Fibroblast of skin of right biceps (primary cell): ENCODE measurements at regions not wholly inside any gene's neighbourhood (a gene's known extent, or its start where the extent isn't known, plus 50 kb on each side); places are given as distances from the start of the nearest gene placed in this dataset.
"Not testable (repeated sequence)": the region's sequence is repeated elsewhere in the genome, so short reads cannot be mapped to it uniquely, and the experiment has no call there.

Source experiments
- DNase-seq: peaks from one replicate; pipeline ENCODE4 v3.0.0-alpha.2; 2013

GRCh38 chr1:114262337-114262736, 108.7 kb upstream of the SYT6 start:
- DNase-seq = no peak

- DNase-seq = no peak
These were observed 107.3 kb upstream of the SYT6 start for GRCh38 chr1:114260805-114261484.

- DNase-seq = no peak
These were observed 106.0 kb upstream of the SYT6 start for GRCh38 chr1:114259511-114260160.

- no peak for DNase-seq
These were observed 105.0 kb upstream of the SYT6 start for GRCh38 chr1:114258633-114259032.

- DNase-seq = no peak
These were observed 104.4 kb upstream of the SYT6 start for GRCh38 chr1:114258074-114258473.

DNA sequence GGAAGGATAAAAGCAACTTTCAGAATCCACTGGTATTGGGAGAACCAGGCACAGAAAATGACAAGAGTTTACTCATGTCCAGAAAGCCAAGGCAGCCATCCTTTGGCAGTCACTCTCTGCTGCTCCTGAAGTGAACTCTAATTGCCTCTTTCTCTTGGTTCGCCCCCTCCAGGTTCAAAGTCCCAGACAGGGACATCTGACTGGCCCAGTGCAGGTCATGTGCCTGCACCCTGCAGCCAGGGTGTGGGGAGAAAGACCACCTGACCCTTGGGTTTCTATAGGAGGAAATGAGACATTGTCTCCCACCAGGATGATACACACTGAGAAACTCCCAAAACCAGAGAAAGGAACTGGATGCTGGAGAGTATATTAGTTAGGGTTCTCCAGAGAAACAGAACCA, 103.9 kb upstream of the SYT6 start:
- DNase-seq = no peak

DNA sequence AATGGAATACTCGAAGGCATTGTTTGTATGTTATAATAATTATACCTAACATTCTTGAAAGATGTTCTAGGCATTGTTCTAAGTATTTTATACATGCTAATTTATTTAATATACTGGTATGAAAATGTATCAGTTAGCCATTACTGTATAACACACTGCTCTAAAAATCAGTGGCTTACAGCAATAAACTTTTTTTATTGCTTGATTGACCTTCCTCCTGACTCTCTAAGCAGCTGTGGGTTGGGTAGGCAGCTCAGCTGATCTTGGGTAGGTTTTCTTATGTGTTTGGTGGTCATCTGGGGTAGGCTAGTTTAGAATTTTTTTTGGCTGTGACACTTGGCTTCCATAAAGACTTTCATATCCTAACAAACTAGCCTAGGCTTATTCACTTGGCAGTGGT, 100.2 kb upstream of the SYT6 start:
- DNase-seq = no peak

DNA sequence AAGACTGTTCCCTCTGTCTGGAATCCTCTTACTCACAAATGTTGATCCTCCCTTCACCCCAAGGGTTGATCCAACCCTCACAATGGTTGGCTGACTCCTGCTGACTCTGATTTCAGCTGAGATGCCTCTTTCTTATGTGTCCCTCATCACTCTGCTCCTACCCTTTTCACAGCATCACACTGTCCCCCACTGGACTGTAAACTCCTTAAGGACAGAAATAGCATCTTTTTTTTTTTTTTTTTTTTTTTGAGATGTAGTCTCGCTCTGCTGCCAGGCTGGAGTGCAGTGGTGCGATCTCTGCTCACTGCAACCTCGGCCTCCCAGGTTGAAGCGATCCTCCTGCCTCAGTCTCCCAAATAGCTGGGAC, 97.9 kb upstream of the SYT6 start:
- no peak for DNase-seq

DNA sequence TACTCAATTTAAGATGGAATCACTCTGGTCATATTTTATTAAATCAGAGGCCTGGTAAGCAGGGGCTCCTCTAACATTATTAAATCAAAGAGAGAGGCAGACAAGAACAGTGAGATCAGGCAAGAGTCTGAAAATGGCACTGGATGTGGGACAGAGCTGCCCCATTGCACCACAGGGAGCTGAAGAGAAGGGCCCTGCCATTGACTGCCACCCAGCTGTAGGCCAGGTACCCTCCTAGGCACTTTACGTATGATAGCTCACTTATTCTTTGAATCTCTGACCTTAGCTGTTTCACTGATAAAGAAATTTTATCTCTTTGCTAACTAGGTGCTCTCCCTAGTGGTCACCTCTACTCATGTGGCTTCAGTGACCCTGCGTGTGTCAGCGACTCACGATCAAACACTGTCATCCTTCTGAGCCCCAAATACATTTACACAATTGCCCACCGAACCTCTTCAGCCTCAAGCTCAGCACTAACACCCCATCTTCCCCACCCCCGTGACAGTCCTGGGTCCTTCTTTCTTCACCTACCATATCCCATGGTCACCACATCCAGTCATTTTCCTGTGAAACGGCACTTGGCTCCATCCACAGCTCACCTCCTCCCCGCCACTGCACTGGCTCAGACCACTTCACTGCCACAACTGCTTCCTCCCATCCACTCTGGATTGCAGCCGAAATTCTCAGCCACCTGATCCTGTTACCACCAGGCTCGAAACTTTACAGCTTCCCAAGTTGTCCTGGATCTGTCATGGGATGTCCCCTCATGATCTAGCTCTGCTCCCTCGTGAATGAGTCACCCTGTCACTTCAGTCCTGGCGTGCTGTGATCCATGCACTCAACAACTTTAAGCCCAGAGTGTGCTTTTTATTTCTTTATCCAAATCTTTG, 97.3 kb upstream of the SYT6 start:
- DNase-seq = no peak

- DNase-seq = no peak
These were observed 96.0 kb upstream of the SYT6 start for GRCh38 chr1:114249691-114250090.

GRCh38 chr1:114248162-114248561, 94.5 kb upstream of the SYT6 start:
- DNase-seq = no peak

DNA sequence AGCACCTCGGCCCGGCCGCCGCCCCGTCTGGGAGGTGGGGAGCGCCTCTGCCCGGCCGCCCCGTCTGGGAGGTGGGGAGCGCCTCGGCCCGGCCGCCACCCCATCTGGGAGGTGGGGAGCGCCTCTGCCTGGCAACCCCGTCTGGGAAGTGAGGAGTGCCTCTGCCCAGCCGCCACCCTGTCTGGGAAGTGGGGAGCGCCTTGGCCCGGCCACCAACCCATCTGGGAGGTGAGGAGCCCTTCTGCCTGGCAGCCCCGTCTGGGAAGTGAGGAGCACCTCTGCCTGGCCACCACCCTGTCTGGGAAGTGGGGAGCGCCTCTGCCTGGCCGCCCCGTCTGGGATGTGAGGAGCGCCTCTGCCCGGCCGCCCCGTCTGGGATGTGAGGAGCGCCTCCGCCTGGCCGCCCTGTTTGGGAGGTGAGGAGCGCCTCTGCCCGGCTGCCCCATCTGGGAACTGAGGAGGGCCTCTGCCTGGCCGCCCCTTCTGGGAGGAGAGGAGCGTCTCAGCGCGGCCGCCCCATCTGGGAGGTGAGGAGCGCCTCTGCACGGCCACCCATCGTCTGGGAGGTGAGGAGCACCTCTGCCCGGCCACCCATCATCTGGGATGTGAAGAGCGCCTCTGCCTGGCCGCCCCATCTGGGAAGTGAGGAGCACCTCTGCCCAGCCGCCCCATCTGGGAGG, 89.0 kb upstream of the SYT6 start:
- not testable (repeated sequence) for DNase-seq

DNA sequence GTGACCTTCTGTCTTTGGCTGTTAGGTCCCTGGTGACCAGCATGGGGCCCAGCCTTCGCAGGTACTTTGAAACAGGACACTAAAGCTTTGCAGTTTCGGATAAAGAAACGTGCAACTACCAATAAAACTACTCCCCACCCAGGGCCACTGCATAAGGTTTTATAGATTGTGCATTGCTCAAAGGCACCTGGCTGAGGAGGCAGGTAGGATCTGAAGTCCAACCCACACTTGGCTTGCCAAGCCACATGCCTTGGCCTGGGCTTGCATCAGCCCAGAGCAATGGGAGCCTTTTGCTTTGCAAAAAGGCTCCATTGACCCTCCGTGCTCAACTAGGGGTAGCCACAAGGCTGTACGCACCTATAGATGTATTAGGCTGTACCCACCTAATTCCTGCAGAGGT, 84.4 kb upstream of the SYT6 start:
- DNase-seq = no peak

DNA sequence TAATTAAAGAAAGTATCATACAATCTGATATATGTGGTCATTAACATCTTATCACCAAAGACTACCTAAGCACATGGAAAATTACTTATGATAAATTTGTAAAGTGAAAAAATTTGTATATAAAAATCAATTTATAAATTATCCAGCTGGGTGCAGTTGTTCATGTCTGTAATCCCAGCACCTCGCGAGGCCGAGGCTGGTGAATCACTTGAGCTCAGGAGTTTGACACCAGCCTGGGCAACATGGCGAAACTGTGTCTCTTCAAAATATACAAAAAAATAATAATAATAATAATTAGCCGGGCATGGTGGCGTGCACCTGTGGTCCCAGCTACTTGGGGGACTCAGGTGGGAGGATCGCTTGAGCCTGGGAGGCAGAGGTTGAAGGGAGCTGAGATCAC, 82.8 kb upstream of the SYT6 start:
- DNase-seq = no peak

DNA sequence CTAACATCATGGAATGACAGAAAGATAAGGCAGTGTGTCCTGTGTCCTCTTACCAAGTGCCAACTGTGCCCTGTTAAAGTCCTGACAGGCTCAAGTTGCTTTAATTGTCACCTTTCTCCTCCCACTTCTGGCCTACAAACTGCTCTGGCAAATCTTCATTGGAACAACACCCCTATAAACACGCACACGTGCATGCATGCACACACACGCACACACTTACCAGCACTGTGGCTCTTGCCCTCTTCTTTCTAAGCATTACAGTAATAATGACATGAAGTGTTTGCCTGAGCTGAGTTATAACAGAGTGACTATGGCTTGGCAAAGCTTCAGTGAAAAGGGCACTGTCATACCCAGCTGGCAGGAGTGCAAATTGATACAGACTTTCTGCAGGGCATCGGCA, 82.3 kb upstream of the SYT6 start:
- no peak for DNase-seq

DNA sequence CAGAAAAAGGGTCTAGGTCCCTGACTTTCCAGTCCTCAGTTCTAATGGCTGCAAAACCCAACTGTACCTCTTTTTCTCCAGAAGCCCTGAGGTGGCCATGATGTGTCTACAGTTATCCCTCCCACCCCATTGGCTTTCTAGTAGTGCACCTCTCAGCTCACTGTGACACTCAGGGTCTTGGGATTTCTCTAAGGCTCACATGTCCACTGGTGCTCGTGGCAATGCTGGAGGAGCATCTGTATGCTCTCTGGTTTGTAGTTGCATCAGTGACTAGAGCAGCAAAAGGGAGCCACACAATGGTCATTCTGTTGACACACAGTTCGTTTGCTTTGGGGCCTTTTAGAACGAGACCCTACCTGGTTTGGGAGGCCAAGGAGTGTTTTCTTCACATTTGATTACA, 81.6 kb upstream of the SYT6 start:
- DNase-seq = no peak

- DNase-seq = no peak
These were observed 80.9 kb upstream of the SYT6 start for GRCh38 chr1:114234408-114235124.

DNA sequence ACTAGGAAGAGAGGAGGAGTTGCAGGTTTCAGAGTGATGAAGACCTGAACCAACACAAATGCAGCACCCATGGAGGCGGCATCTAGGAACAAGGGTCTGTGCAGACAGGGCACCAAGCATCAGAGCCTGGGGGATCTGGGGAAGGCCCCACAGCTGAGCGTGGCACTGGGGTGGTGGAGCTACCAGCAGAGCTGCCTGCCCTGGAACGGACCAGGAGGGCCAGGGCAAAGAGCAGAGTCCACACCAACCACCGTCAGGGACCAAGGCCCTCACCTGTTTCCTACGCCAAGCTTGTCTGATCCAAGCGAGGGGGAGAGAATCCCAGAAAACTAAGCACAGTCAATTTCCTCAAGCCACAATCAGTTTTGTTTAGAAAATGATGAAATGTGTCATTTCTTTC, 79.0 kb upstream of the SYT6 start:
- DNase-seq = no peak

- DNase-seq = no peak
These were observed 77.6 kb upstream of the SYT6 start for GRCh38 chr1:114231301-114231700.

DNA sequence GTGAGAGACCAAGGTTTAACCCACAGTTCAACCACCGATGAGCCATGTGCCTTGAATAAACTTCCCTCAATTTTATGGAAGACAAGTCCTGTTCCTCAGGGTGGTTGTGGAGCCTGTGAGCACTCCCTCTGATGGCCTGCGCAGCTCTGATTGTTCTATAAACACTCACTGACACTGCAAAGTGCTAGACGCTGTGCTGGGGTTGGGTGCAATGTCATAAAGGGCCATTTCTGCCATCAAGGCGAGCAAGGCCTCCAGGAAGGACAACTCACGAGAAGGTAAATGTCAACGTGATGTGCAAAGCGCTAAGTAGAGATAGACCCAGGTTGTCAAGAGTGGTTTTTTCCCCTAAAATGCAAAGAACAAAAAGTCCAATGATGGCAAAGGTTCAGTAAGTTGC, 75.7 kb upstream of the SYT6 start:
- no peak for DNase-seq

DNA sequence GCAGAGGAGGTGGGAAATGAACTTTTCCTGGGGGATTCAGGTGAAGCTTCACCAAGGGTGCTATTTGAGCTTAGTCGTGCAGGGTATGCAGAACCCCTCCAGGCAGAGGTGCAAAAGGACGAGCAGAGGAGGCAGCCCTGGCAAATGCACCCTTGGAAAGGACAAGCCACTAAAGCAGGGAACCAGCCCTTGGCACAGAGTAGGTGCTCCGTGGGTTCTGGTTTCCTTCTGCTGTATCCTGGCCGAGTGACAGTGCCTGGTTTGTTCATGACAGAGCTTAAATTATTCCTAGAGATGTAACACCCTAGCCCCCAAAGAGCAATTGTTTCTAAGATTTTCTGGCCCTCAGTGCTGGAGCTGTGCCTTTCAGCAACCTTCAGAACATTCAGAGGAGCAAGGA, 73.4 kb upstream of the SYT6 start:
- DNase-seq = no peak

DNA sequence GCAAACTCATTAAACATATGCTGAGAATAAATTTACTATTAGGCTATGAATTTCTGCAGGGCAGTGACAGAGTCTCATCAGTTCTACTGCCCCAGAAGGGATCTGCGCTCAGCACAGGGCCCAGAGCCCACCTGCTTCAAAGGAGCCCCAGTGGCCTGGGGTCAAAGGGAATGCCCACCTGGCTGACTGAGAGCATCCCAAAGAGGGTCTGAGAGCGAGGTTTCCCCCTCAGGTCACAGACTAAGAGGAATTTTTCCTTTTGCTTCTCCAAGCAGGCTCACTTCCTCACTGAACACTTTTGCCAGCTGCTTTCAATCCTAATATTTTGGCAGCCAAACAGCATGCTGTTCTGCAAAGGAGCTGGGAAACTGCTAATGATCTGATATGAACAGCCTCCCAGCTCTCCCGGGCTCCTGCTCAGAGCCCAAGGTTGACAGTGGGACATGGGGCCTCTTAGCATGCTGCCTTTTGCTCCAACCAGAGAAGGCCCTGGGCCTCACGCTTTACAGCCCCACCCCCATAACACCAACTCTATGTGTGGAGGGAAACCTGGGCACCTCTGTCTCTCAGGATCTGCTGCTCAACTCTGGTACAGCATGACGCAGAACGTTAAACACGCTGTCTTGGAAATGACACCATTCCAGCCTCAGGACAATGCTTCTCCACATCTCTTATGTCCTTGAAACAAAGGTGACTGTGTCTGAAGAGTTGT, 70.7 kb upstream of the SYT6 start:
- no peak for DNase-seq
